ENCODE measurements at regions not wholly inside any gene's neighbourhood (a gene's known extent, or its start where the extent isn't known, plus 50 kb on each side); places are given as distances from the start of the nearest gene placed in this dataset.

DNA sequence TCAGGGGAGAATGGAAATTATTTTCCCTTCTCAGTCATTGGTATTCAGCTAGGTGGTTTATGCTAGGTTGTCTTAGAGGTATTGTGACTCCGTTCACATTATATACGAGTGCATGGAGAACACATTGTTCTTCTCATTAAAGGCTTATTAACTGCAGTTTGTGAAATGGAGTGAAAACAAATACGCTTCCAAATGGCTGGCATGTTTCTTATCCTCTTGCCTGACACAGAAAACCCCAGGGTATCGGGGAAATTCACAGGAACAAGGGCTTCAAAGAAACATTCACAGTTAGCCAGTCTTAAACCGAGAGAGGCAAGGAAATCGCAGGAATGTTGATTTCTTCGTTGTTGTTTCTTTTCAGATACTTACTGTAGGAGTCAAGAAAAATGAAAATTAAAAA, 1047.9 kb upstream of the RBFOX1 start:
- TF ChIP-seq, protein P1, sequence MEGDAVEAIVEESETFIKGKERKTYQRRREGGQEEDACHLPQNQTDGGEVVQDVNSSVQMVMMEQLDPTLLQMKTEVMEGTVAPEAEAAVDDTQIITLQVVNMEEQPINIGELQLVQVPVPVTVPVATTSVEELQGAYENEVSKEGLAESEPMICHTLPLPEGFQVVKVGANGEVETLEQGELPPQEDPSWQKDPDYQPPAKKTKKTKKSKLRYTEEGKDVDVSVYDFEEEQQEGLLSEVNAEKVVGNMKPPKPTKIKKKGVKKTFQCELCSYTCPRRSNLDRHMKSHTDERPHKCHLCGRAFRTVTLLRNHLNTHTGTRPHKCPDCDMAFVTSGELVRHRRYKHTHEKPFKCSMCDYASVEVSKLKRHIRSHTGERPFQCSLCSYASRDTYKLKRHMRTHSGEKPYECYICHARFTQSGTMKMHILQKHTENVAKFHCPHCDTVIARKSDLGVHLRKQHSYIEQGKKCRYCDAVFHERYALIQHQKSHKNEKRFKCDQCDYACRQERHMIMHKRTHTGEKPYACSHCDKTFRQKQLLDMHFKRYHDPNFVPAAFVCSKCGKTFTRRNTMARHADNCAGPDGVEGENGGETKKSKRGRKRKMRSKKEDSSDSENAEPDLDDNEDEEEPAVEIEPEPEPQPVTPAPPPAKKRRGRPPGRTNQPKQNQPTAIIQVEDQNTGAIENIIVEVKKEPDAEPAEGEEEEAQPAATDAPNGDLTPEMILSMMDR (optimal IDR thresholded peaks at IDR 0.05 in 1 of 3, IDR thresholded peaks at IDR 0.05 in 1 of 3, conservative IDR thresholded peaks at IDR 0.05 in 1 of 3; ENCODE audit: extremely low read depth in 1 of 3, insufficient read depth in 2 of 3, low read length in 3 of 3): no peak
- TF ChIP-seq EZH2 (IDR thresholded peaks at IDR 0.05; ENCODE audit: low read length): no peak

All from keratinocyte (primary cell).